ACHN (cell line): ENCODE measurements at regions not wholly inside any gene's neighbourhood (a gene's known extent, or its start where the extent isn't known, plus 50 kb on each side); places are given as distances from the start of the nearest gene placed in this dataset.
"Not testable (repeated sequence)": the region's sequence is repeated elsewhere in the genome, so short reads cannot be mapped to it uniquely, and the experiment has no call there.

ENCODE experiments used
- DNase-seq: peaks from one replicate; pipeline ENCODE4 v3.0.0-alpha.2; 2015
- in situ Hi-C: cut with HindIII; loops from 2 replicates; pipeline ENCODE4 v1.10.0; 2017; ENCODE audit warnings: low sequenced_read_pairs, low pct_ligation_motif_present, low pct_unique_long_range_greater_than_20kb

DNA sequence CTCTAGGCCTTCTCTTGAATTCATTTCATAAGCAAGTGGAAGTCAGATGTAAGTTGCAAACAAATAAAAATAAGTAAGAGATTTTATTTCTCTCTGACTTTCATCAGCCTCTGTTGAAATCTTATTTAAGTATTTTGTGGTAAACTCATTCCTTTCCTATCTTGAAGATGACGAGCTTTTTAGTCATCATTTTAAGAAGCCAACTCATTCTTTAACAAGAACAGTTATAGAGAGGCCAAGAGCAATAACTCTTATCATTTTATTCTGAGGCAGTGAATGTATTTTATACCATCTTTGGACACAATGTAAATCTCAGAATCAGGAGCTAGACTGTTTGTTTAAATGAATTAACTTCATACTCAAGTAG, 147.5 kb upstream of the MBNL1 start:
- no peak for DNase-seq
- in situ Hi-C loops = no loop called here

DNA sequence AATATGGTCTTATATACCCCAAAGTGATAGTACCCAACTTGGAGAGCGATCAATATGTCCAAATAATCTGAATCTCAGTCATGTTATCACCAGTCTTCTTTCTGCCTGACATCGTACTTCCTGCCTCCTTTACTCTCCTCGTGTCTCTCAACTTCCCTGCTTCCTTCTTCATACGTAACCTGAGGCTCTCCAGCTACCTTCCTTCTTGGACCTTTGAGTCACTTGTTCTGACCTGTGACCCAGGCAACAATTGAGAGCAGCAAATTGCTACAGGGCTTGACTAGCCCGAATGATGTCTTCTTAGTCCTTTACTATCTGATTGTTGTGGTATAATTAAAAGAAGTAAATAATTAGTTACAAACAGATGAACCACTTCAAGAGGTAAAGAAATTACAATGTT, 145.9 kb upstream of the MBNL1 start:
- DNase-seq = no peak
- in situ Hi-C loops = no loop called here

DNA sequence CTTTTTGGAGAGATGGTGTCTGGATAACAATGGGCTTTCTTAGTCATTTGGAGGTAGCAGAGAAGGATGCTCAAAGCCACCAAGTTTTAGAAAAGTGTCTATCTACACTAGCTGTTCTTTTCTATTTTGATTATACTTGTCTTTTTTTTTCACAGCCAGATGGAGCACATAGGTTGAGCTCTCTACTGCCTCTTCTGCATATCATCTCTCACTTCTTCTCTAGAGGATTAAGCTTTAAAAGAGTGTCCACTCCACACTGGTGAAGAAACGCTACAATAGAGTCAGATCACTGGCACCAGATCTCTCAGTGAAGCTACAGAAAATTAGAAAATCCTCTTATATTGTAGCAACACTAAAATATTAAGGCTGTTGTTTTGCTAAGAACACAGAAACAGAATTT, 145.3 kb upstream of the MBNL1 start:
- DNase-seq = no peak
- in situ Hi-C loops = no loop called here

DNA sequence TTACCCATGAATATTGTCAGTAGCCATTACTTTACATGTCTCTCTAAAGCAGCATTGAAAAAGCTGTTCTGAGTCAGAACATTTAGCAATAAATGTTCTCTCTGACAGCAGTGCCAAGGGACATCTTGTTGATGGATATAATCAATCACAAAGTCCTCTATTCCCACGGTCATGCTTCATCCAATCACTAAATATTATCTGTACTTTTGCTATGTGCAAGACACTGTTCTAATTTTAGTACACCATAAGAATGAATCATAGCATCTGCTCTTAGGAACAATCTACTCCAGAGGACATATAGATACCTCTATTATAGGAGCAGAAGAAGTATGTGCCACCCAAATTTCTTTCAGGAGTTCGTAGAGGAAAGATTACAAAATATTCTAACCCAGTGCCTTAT, 142.5 kb upstream of the MBNL1 start:
- no peak for DNase-seq
- in situ Hi-C loops = no loop called here

DNA sequence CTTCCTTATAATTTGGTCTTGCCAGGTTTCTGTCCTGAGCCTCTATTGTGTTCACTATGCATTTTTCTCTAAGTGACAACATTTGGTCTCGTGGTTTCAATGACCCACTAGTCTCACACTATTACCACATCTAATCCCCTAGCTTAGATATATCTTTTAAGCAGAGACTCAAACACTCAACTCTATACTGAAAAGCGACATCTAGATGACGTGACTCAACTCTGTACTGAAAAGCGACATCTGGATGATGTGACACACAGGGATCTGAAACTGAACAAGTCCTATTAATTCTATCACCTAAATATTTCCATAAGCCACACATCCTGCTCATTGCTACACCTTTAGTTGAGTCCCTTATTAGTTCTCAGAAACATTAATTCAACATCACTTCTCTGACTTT, 141.7 kb upstream of the MBNL1 start:
- in situ Hi-C loops = no loop called here
- no peak for DNase-seq

DNA sequence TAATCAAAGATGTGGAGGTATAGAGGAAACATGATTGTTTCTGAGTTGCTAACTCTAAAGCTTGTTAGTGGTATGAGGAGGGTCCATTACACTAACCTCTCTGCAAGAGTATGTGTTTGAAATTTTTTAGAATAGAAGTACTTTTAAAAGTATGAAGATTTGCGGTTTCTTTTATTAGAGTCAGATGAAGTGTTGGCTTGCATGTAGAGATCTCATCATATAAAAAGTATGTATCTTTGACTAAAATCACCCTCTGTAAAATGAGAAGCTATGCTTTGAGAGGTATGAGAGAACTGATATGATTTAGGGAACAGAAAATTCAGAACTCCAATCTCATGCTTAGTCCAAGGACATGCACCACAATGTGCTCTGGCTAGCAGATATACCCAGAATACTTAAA, 140.4 kb upstream of the MBNL1 start:
- in situ Hi-C loops = no loop called here

DNA sequence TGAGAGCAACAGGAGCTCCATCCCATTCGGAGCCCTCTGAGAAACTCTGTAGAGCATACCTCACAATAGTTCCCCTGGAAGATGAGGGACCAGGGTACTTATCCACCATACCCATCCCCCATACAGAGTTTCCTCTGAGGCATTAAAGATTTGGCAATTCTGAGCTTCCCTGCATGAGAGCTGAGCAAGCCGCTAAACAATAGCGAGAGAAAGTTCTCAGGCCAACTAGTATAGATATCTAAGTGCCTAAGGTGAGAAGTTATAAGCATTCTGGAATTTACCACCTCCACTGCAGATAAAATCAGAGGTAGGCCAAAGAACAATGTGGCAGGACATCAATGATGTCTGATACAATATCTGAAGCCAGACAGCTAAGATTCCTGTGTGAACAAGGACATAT, 129.1 kb upstream of the MBNL1 start:
- in situ Hi-C loops = no loop called here
- no peak for DNase-seq

More for the DNA sequence above, 140.4 kb upstream of the MBNL1 start:
- no peak for DNase-seq

DNA sequence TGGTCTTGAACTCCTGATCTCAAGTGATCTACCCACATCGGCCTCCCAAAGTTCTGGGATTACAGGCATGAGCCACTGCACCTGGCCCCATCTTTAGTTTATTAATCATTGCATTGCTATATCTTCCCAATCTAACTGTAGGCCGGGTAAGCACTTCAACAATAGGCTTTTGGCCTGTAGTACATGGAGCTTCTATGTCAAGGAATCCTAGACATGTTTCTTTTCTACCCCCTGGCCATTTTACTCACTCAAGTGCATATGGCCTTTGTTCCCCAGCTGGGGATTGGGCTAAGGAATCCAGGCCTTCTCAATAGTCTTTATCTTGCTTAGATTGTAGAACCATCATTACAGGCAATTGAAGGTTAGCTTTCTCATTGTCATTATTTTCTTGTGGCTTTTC, 122.3 kb upstream of the MBNL1 start:
- in situ Hi-C loops = no loop called here

DNA sequence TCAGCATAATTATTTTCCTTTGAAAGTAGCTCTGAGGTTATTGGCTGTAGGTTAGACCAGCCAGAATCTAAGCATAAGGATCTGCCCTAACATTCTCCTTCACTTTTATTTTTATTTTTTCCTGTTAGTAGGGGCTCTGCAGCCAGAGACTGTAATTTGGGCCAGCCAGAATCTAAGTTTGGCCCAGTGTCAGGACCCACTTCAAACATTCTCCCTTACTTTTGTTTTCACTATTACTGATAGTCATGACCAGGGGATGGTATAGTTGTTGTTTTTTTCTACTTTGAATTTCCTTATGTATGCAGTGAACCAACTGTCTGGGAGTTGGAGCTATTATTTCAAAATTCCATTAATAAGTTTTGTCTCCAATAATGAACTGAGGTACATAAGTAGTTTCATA, 121.0 kb upstream of the MBNL1 start:
- in situ Hi-C loops = no loop called here
- DNase-seq = no peak

More for the DNA sequence above, 122.3 kb upstream of the MBNL1 start:
- no peak for DNase-seq

DNA sequence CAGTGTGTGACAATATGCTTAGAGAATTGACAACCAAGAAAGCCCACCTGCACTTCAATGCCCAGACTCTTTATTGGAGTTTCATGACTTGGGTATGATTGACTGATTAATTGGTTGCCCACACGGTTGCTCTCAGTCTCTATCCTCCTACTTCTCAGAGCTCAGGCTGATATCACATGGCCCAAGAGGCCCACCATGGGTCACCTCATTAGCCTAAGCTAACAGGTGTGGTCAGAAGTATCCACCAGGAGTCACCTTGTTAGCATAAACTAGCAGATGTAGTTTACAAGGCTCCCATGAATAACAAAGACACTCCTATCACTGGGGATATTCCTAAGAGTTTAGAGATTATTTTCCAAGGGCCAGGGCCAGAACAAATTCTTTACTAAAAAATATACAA, 120.2 kb upstream of the MBNL1 start:
- DNase-seq = no peak
- in situ Hi-C loops = no loop called here

DNA sequence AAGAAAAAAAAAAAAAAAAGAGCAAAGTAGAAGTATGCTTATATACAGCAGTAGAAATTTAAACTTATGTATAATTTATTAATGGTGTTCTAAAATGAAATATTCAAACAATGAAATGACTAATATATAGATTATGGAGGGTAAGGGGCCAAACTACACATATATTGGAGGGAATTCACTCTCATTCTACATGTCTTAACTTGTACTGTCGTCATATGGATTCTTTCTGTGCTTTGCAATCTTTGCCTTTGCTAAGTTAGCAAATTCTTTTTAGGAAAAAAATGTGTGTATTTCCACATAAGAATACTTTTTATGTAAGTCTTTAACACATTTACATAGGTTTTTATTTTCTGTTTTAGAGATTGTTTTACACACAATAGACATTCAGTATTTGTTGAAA, 118.9 kb upstream of the MBNL1 start:
- DNase-seq = no peak
- in situ Hi-C loops = no loop called here

DNA sequence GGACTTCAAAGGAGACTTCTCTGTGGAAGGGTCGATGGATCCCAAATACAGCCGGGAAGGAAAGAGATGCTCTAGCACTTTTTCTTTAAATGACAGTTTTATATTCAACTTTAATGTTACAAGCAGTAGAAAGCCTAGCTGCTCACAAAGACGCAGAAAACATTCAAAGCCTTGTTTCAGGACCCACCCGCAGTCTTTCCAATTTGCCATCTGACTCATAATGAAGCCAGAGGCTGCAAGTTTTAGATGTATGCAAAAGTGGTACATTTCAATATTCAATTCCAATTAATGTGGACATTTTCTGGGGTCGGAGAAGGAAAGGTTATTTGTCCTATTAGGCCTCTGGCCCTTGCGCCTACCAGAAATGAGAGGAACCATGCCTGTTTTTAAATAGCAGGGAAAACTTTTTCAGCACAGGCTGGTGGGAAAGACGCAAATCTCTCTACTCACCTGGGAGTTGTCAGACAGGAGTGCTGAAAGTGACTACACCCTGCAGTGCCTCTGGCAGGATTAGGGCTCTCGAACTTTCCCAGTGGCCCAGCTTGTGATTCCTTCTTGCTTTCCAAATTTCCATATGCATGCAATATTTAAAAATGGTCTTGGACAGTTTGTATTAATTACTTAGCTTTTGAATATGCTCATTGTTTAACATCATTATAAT, 117.4 kb upstream of the MBNL1 start:
- DNase-seq = no peak
- in situ Hi-C loops = no loop called here

DNA sequence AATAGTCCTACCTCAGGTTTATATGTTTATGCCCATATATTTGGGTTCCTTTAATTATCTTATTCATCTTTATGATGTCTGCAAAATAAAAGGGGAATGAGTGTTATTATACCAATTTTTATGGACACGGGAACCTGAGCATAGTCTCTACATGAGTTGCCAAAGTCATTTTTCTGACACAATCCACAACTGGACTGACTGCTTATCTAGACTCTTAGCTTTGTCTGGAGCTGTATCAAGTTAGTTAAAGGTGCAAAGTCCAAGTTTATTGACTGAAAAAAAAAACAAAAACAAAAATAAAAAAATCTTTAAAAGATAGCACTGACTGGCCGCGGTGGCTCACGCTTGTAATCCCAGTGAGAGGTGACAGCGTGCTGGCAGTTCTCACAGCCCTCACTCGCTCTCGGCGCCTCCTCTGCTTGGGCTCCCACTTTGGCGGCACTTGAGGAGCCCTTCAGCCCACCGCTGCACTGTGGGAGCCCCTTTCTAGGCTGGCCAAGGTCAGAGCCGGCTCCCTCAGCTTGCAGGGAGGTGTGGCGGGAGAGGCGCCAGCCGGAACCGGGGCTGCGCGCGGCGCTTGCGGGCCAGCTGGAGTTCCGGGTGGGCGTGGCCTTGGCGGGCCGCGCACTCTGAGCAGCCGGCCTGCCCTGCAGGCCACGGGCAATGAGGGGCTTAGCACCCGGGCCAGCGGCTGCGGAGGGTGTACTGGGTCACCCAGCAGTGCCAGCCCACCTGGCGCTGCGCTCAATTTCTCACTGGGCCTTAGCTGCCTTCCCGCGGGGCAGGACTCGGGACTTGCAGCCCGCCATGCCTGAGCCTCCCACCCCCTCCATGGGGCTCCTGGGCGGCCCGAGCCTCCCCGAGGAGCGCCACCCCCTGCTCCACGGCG, 116.6 kb upstream of the MBNL1 start:
- in situ Hi-C loops, DNase-seq: not testable (repeated sequence)

DNA sequence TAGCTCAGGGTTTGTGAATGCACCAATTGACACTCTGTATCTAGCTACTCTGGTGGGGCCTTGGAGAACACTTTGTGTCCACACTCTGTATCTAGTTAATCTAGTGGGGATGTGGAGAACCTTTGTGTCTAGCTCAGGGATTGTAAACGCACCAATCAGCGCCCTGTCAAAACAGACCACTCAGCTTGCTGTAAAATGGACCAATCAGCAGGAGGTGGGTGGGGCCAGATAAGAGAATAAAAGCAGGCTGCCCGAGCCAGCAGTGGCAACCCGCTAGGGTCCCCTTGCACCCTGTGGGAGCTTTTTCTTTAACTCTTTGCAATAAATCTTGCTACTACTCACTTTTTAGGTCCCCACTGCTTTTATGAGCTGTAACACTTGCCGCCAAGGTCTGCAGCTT, 115.6 kb upstream of the MBNL1 start:
- DNase-seq, in situ Hi-C loops: not testable (repeated sequence)

DNA sequence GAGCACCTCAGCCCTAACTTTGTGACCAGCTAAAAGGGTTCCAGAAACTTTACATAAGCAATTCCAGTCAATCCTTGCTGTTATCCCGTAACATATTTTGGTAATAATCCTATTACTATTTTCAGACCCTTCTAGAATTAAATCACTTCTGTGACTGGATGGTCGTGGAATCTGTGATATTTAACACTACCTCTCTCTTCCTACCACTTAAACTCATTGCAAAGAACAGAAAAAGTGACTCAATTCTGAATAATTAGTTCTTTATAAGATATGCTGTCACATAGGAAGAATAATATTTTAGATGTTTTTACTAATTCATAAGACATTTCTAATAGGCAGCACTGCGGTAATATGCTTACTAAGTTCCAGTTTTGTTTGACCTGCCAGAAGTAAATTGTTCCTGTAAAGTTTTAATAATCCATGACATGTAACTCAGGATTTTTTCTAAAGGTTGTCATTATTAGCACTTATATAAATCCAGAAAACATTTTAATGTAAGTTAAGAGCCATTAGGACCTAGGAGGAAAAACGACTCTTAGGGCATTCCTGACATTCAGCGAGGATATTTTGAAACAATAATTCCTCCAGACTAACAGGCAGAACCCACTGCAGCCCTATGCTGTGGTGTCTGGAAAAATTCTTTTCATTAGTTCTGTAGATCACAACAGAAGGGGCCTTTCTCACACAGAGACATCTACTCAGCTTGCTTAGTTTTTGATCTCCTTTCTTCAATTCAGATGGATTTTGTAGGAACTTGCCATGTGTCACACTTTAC, 113.3 kb upstream of the MBNL1 start:
- no peak for DNase-seq
- in situ Hi-C loops = no loop called here

DNA sequence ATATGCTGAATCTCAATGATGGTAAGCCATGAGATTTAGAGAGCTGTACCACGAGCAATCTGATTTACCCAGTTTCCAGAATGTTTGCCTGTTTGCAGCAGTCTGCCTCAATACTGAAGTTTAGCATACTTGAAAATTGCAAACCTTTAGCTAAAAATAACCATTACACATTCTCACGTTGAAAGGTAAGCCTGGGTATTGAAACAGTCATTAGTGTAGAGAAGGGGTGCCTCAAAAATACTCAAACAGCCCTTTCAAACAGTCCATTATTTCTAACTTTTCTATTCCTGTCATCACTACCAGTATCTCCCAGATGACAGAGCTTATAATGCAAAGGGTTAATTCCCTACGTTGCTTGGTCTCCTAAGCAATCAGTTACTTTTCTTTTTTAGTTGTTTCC, 111.8 kb upstream of the MBNL1 start:
- in situ Hi-C loops = no loop called here
- no peak for DNase-seq

DNA sequence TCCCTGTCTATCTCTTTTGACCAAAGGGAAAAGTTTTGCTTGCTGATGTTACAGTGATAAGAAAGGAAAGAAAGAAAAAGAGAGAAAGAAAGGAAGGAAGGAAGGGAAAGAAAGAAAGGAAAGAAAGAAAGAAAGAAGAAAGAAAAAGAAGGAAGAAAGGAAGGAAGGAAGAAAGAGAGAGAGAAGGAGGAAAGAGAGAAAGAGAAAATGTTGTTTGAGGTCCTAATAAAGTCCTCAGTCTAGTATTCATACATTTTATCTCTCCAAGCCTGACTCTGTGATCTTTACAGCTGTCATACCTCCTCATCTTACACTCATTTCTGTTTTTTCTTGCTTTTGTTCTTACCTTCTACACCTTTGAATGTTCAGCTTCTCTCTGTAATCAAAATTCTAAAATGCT, 111.4 kb upstream of the MBNL1 start:
- in situ Hi-C loops = no loop called here
- no peak for DNase-seq

DNA sequence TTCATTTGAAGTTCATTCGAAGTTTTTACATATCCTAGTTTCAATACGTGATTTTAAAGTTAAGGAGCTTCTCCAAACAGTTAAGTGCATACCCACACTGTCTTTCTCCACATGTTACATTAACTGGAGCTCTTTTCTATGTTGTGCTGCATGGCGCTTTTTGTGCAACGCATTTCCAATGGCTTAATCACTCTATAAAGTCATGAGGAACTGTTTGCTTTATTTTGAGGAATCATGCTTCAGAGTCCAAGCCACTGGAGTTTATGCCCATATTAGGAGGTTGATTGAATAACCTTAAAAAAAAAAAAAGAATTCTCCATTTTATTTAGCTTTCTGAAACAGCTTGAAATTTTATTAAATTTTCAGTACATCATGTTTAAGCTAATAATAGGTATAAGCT, 109.4 kb upstream of the MBNL1 start:
- no peak for DNase-seq
- in situ Hi-C loops = no loop called here

DNA sequence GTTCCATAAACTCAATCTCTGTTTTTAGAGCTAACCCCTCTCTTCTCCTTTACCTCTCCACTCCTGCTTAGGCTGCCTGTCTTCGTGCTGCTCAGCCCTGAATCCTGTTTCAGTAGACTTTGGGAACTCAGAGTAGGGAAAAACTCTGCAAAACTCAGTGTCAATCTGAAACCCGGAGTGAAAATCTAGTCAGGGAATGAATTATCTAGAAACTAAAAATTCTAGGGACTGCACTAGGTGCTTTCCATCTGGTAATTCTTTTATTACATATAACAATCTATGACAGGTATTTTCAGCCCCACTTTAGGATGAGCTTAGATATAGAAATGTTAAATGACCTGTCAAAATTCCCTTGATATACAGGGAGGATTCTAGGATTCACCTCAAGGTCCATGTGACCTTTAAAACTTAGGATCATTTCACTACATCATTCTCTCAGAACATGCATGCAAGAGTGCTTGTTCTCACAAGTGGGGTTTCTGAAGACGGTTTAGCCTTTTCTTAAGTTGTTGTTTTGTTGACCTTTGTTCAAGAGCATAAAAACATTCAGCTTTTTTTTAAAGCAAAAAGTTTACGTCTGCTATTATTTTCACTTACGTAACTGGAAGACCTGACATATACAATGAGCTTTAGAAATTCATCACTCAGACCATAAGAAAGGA, 108.2 kb upstream of the MBNL1 start:
- in situ Hi-C loops = no loop called here
- no peak for DNase-seq
